KMS-11 (cell line): ENCODE measurements at regions not wholly inside any gene's neighbourhood (a gene's known extent, or its start where the extent isn't known, plus 50 kb on each side); places are given as distances from the start of the nearest gene placed in this dataset.
"Not testable (repeated sequence)": the region's sequence is repeated elsewhere in the genome, so short reads cannot be mapped to it uniquely, and the experiment has no call there.

Source experiments
- H2AFZ ChIP-seq: fragments of 200-600 bp; sonication (generic); 2 replicates; pipeline ENCODE4 v1.6.1; 2016; ENCODE audit warnings: antibody characterized with exemption, mixed run types, low read depth
- H3K27ac ChIP-seq: fragments of 200-600 bp; sonication (generic); 2 replicates; pipeline ENCODE4 v1.6.1; 2016; ENCODE audit warnings: mild to moderate bottlenecking, mixed run types
- H3K27me3 ChIP-seq: fragments of 200-600 bp; sonication (generic); 2 replicates; pipeline ENCODE4 v1.6.1; 2017; ENCODE audit warnings: mild to moderate bottlenecking, low read depth, mixed run types, moderate library complexity; ENCODE audit not compliant: insufficient read depth
- H3K36me3 ChIP-seq: fragments of 200-600 bp; sonication (generic); 2 replicates; pipeline ENCODE4 v1.6.1; 2017; ENCODE audit warnings: mild to moderate bottlenecking, mixed run types; ENCODE audit not compliant: insufficient read depth
- H3K4me1 ChIP-seq: fragments of 200-600 bp; sonication (generic); 2 replicates; pipeline ENCODE4 v1.6.1; 2016; ENCODE audit warnings: mild to moderate bottlenecking, low read depth, mixed run types; ENCODE audit not compliant: poor library complexity, severe bottlenecking
- H3K4me2 ChIP-seq: fragments of 200-600 bp; sonication (generic); 2 replicates; pipeline ENCODE4 v1.7.0; 2016; ENCODE audit warnings: mild to moderate bottlenecking, mixed run types
- H3K4me3 ChIP-seq: fragments of 200-600 bp; sonication (generic); IDR thresholded peaks from 2 replicates; pipeline ENCODE4 v1.6.1; 2017; ENCODE audit warnings: low read depth, low read length, mixed read lengths; ENCODE audit not compliant: insufficient read depth
- H3K79me2 ChIP-seq: fragments of 200-600 bp; sonication (generic); 2 replicates; pipeline ENCODE4 v1.6.1; 2016; ENCODE audit warnings: low read depth, mixed run types; ENCODE audit not compliant: insufficient read depth
- H3K9ac ChIP-seq: fragments of 200-600 bp; sonication (generic); 2 replicates; pipeline ENCODE4 v1.6.1; 2016; ENCODE audit warnings: mild to moderate bottlenecking, mixed run types
- H4K20me1 ChIP-seq: fragments of 200-600 bp; sonication (generic); 2 replicates; pipeline ENCODE4 v1.6.1; 2016; ENCODE audit warnings: mild to moderate bottlenecking, mixed run types; ENCODE audit not compliant: insufficient read depth
- TF ChIP-seq, protein P1 (sequence below): fragments of 200-600 bp; sonication (generic); conservative IDR thresholded peaks from 2 replicates; pipeline ENCODE4 v1.6.1; 2017; ENCODE audit warnings: low read depth, mild to moderate bottlenecking, antibody characterized with exemption, low read length, moderate library complexity, mixed read lengths

- no peaks in the 10 kb centered on the region for H3K27me3 ChIP-seq
- TF ChIP-seq, protein P1, sequence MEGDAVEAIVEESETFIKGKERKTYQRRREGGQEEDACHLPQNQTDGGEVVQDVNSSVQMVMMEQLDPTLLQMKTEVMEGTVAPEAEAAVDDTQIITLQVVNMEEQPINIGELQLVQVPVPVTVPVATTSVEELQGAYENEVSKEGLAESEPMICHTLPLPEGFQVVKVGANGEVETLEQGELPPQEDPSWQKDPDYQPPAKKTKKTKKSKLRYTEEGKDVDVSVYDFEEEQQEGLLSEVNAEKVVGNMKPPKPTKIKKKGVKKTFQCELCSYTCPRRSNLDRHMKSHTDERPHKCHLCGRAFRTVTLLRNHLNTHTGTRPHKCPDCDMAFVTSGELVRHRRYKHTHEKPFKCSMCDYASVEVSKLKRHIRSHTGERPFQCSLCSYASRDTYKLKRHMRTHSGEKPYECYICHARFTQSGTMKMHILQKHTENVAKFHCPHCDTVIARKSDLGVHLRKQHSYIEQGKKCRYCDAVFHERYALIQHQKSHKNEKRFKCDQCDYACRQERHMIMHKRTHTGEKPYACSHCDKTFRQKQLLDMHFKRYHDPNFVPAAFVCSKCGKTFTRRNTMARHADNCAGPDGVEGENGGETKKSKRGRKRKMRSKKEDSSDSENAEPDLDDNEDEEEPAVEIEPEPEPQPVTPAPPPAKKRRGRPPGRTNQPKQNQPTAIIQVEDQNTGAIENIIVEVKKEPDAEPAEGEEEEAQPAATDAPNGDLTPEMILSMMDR, result no peak
- H4K20me1 ChIP-seq, result no peaks in the 10 kb centered on the region
- H3K36me3 ChIP-seq, result no peaks in the 10 kb centered on the region
- no peak overlapping the region for H3K4me3 ChIP-seq
- peaks cover 9% of the 10 kb centered on the region for H3K4me1 ChIP-seq
- H3K27ac ChIP-seq, result no peak overlapping the region
- H3K79me2 ChIP-seq, result no peaks in the 10 kb centered on the region
- no peak overlapping the region for H3K9ac ChIP-seq
- peak overlapping the region; percentile 11; the same call in 1 of the 2 replicates for H3K4me2 ChIP-seq
- no peak overlapping the region for H2AFZ ChIP-seq
Measured at GRCh38 chr5:108461628-108462367, 79.9 kb upstream of the FBXL17 start.

DNA sequence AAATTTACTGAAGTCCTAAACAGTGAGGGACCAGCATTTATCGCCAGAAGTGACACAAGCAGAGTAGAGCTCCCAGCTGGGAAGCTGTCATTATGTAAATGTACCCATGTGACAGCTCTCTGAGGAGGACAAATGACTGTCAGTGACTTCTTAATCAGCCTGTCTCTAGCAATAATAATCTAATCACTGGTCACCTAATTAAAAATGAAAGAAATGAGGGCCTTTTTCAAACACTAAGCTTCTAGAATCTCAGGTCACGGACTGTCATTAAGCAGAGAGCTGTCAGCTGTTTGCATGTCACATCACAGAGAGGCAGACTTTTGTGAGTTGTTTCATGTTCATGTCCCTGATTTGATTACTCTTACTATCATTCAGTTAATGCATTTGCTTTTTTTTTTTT is 77.9 kb upstream of the FBXL17 start:
- Histone ChIP-seq H4K20me1 (no peaks in the 10 kb centered on the region), H3K4me1 (peaks cover 9% of the 10 kb centered on the region), H3K4me3 (no peak overlapping the region), H3K27ac (no peak overlapping the region), H2AFZ (no peak overlapping the region), H3K9ac (no peak overlapping the region), H3K79me2 (no peaks in the 10 kb centered on the region), H3K4me2 (no peak overlapping the region), H3K36me3 (no peaks in the 10 kb centered on the region), H3K27me3 (no peaks in the 10 kb centered on the region)
- TF ChIP-seq, protein P1, result no peak

DNA sequence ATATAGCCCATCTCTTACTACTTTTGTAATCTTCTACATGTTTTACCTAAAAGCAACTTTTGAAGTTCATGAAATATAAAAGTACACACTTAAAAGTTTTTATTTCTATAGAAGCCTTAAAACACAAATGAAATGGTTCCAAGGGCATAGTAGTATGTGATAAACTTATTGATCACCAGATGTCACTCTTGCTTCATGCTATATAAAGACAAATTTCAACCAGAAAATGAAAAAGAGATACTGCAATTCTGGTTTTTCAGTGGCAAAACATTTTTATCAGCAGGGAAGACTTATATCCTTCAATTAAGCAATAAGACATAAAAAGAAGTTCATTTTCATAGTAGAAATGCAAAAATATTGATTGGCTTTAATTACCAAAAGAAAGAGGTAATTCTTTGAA is 69.4 kb upstream of the FBXL17 start:
- no peaks in the 10 kb centered on the region for H4K20me1 ChIP-seq
- no peaks in the 10 kb centered on the region for H3K79me2 ChIP-seq
- no peak overlapping the region for H3K4me2 ChIP-seq
- H2AFZ ChIP-seq, result no peak overlapping the region
- no peak overlapping the region for H3K4me3 ChIP-seq
- no peak overlapping the region for H3K9ac ChIP-seq
- no peaks in the 10 kb centered on the region for H3K27me3 ChIP-seq
- H3K36me3 ChIP-seq, result no peaks in the 10 kb centered on the region
- TF ChIP-seq, protein P1, result no peak
- no peaks in the 10 kb centered on the region for H3K4me1 ChIP-seq
- H3K27ac ChIP-seq, result no peak overlapping the region

GRCh38 chr5:108444130-108444529 is 62.2 kb upstream of the FBXL17 start:
- not testable (repeated sequence) for H4K20me1 ChIP-seq, H3K79me2 ChIP-seq, H3K4me1 ChIP-seq, H3K9ac ChIP-seq, H3K27ac ChIP-seq, H3K36me3 ChIP-seq, H2AFZ ChIP-seq, H3K27me3 ChIP-seq, H3K4me2 ChIP-seq, H3K4me3 ChIP-seq

- not testable (repeated sequence) for H3K79me2 ChIP-seq, H3K9ac ChIP-seq, H3K36me3 ChIP-seq, H2AFZ ChIP-seq, H3K4me2 ChIP-seq, H3K27ac ChIP-seq, H4K20me1 ChIP-seq, H3K27me3 ChIP-seq, H3K4me3 ChIP-seq, H3K4me1 ChIP-seq
Measured at GRCh38 chr5:108442063-108442651, 60.3 kb upstream of the FBXL17 start.
